ENCODE measurements at regions not wholly inside any gene's neighbourhood (a gene's known extent, or its start where the extent isn't known, plus 50 kb on each side); places are given as distances from the start of the nearest gene placed in this dataset.

- DNase-seq (ENCODE audit: low read depth), result no peak
These were observed 570.0 kb downstream of the TBC1D22A start for GRCh38 chr22:47332246-47332980.

GRCh38 chr22:47331750-47332149, 569.3 kb downstream of the TBC1D22A start:
- DNase-seq (ENCODE audit: low read depth), result no peak

GRCh38 chr22:47329727-47330650, 567.5 kb downstream of the TBC1D22A start:
- DNase-seq (ENCODE audit: low read depth), result peak; percentile 82

GRCh38 chr22:47328550-47329243, 566.2 kb downstream of the TBC1D22A start:
- peak; percentile 99 for DNase-seq (ENCODE audit: low read depth)

GRCh38 chr22:47327241-47327640, 564.8 kb downstream of the TBC1D22A start:
- DNase-seq (ENCODE audit: low read depth), result no peak

- no peak for DNase-seq (ENCODE audit: low read depth)
These were observed 562.8 kb downstream of the TBC1D22A start for GRCh38 chr22:47325249-47325648.

- DNase-seq (ENCODE audit: low read depth), result no peak
These were observed 562.1 kb downstream of the TBC1D22A start for GRCh38 chr22:47324435-47324990.

GRCh38 chr22:47323518-47323917, 561.1 kb downstream of the TBC1D22A start:
- DNase-seq (ENCODE audit: low read depth), result no peak

- peak; percentile 38 for DNase-seq (ENCODE audit: low read depth)
These were observed 560.4 kb downstream of the TBC1D22A start for GRCh38 chr22:47322854-47323253.

- no peak for DNase-seq (ENCODE audit: low read depth)
These were observed 558.1 kb downstream of the TBC1D22A start for GRCh38 chr22:47320560-47320959.

GRCh38 chr22:47318041-47318737, 555.7 kb downstream of the TBC1D22A start:
- DNase-seq (ENCODE audit: low read depth), result no peak

GRCh38 chr22:47315862-47316419, 553.5 kb downstream of the TBC1D22A start:
- no peak for DNase-seq (ENCODE audit: low read depth)

- no peak for DNase-seq (ENCODE audit: low read depth)
These were observed 548.2 kb downstream of the TBC1D22A start for GRCh38 chr22:47310601-47311000.

- DNase-seq (ENCODE audit: low read depth), result no peak
These were observed 547.5 kb downstream of the TBC1D22A start for GRCh38 chr22:47309946-47310345.

- DNase-seq (ENCODE audit: low read depth), result no peak
These were observed 547.0 kb downstream of the TBC1D22A start for GRCh38 chr22:47309476-47309875.

- no peak for DNase-seq (ENCODE audit: low read depth)
These were observed 546.4 kb downstream of the TBC1D22A start for GRCh38 chr22:47308886-47309285.

- peak; percentile 39 for DNase-seq (ENCODE audit: low read depth)
These were observed 545.4 kb downstream of the TBC1D22A start for GRCh38 chr22:47307822-47308221.

GRCh38 chr22:47307326-47307725, 544.9 kb downstream of the TBC1D22A start:
- DNase-seq (ENCODE audit: low read depth), result peak; percentile 76

- DNase-seq (ENCODE audit: low read depth), result no peak
These were observed 542.4 kb downstream of the TBC1D22A start for GRCh38 chr22:47304854-47305253.

GRCh38 chr22:47304191-47304831, 541.9 kb downstream of the TBC1D22A start:
- DNase-seq (ENCODE audit: low read depth), result no peak
